Eye (tissue), 1 donor: ENCODE measurements at regions not wholly inside any gene's neighbourhood (a gene's known extent, or its start where the extent isn't known, plus 50 kb on each side); places are given as distances from the start of the nearest gene placed in this dataset.
A peak's percentile ranks its signal among the peaks of the same experiment; 100 is the strongest.
"Not testable (repeated sequence)": the region's sequence is repeated elsewhere in the genome, so short reads cannot be mapped to it uniquely, and the experiment has no call there.

Source experiments
- DNase-seq: peaks from one replicate; pipeline ENCODE4 v3.0.0-alpha.2; 2015

- DNase-seq: no peak
Observed at GRCh38 chrX:43386875-43387274, 269.2 kb upstream of the MAOA start.

- no peak for DNase-seq
Observed at GRCh38 chrX:43405191-43405590, 250.9 kb upstream of the MAOA start.

DNA sequence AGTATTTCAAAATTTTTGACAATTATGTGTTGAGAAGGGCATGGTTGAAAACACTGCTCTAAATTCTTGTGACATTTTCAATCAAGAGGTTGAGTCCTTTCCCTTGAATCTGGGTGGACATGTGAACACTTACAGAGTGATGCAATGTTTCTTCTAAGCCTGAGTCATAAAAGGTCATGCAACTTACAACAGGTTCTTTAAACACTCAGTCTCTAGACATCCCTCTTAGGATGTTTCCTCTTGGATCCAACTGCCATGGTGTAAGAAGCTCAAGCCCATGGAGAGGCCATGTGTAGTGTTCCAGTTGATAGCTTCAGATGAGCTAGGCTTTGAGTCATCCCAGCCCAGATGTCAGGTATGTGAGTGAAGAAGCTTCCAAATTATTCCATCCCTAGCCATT is 232.2 kb upstream of the MAOA start:
- no peak for DNase-seq

- DNase-seq: no peak
Observed at GRCh38 chrX:43436517-43436916, 219.6 kb upstream of the MAOA start.

DNA sequence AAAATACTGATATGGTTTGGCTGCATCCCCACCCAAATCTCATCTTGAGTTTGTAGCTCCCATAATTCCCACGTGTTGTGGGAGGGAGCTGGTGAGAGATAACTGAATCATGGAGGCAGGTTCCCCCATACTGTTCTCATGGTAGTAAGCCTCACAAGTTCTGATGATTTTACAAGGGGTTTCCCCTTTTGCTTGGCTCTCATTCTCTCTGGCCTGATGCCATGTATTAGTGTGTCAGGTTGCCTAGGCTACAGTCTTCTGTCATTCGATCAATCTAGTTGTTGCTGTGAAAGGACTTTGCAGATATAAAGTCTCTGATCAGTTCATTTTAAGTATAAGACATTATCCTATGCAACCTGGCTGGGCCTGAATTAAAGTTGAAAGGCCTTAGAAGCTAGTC is 209.3 kb upstream of the MAOA start:
- no peak for DNase-seq

- DNase-seq: no peak
Observed at GRCh38 chrX:43448688-43449087, 207.4 kb upstream of the MAOA start.

GRCh38 chrX:43450355-43450754 is 205.7 kb upstream of the MAOA start:
- DNase-seq: no peak

DNA sequence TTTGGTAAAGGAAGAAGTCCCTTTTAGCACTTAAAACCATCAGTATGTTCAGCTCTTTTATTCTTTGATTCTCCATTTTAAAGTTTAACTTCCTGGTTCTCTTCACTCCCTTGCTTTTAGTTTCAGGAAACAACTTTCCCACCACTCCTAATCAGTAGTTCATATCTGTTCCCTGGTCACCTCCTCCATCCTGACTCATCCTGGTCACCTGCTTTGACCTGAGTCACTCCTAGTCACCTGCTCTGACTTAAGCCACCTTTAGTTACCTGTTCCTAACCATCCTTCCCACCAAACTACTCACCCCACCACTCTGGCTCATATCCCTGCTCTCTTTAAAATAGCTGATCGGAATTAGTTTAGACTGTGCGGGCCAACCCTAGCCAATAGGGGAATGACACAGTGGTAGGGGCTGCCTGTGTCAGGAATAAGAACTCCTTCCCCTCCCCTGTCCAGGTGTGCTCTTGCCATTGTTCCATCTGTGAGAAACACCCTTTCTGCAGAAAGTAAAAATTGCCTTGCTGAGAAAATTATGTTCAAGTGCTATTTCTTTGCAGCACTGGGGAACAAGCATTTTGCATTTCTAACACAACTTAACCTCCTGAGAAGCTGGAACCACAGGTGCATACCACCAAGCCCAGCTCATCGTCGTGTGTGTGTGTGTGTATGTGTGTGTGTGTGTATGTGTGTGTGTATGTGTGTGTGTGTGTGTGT is 204.0 kb upstream of the MAOA start:
- not testable (repeated sequence) for DNase-seq

- DNase-seq: peak; percentile 6
Observed at GRCh38 chrX:43456063-43456462, 200.0 kb upstream of the MAOA start.

GRCh38 chrX:43456906-43457305 is 199.2 kb upstream of the MAOA start:
- DNase-seq: no peak

DNA sequence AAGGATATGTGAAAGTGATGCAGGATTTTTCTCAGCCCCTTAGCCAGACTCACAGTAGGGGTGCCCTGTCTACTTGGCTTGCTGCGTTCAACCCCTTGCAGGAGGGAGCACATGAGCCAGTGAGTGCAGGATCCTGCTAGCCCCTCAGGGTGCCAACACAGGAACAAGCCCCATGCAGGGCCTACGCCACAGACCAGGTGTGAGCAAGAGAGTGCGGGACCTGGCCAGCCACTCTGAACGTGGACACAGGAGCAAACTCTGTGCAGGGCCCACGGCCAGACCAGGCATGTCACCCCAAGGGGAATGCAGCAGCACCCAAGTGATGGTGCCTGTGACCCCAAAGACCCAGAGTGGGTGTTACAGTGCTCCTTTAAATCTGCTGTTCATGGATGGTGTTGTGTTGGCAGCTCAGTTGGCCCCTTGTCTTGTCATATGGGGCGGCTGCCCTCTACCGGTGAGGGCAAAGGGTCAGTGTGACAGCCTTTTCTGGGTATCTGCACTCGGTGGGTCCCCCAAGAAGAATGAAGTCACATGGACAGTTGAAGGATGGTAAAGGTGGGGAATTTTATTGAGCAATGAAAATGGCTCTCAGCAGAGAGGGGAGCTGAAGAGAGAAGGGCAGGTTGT is 188.4 kb upstream of the MAOA start:
- no peak for DNase-seq

DNA sequence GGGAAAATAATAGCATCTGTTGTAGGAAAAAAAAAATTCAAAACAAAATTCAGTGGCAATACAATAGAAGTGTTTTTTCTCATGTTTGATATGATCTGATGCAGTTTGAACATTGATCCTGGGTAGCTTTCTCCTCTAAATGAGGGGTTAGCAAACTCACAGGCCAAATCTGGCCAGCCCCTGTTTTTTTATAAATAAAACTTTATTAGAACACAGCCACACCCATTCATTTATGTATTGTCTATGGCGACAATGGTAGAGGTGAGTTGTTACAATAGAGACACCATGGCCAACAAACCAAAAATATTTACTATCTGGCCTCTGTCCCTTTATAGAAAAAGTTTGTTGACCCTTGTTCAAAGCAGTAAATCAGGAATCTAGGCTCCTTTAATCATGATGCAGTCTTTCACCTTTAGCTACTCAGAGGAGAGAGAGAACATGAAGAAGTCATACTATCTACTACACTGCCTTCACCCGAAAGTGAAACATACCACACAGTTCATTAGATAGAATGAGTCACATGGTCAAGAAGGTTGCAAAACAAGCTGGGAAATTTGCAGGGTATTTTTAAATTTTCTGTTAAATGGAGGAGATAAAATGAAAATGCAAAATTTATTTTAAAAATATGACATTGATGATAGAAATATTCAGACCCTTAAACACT is 186.6 kb upstream of the MAOA start:
- no peak for DNase-seq

- DNase-seq: no peak
Observed at GRCh38 chrX:43474321-43474720, 181.8 kb upstream of the MAOA start.

DNA sequence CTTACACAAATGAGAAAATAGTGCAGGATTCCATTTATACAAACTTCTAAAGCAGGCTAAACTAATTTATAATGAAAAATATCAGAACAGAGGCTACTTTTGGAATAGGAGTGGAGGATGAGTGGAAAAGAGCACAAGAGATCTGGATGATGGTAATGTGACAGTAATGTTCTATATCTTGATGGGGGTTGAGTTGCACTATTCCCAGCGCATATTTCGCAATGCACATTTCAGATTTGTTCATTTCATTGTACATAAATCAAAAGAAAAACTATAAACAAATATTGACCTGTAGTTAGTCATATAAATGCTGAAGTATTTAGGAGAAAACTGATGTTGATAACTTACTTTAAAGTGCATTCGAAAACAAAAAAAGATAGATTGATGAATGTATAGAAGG is 177.0 kb upstream of the MAOA start:
- no peak for DNase-seq

DNA sequence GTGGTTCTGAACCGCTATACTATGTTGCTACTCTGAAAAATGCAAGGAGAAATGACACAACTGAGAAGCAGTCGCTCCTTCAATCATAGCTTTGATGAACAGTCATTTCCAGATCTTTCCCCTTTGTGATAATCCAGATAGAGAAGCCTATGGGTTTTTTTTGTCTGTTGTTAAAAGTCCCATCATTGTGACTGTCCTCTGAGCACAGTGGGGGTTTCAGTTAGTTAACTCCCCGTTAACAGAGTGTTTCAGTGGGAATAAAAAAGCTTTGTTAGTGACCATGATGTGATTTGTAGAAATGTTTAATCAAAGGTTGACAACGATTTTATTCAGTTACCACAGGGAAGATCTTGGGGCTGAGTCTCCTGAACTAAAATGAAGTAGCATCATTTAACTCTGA is 176.2 kb upstream of the MAOA start:
- no peak for DNase-seq

DNA sequence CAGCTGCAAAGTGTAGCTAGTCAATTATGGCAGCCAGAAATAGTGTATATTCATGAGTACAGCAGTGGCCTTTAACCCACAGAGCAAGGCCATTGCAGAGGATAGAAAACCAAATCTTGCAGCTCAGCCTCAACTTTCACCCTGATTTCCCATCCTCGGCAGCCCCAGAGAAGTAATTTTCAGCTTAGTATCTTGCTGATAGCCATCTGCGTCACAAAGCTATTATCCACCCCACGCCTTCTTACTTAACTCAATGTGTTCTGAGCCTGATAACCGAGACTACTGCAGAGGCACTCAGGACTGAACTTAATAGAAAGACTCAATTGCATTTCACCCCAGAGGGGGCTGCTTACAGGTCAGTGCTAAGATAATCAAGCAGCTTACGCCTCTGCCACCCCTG is 174.5 kb upstream of the MAOA start:
- peak; percentile 6 for DNase-seq

GRCh38 chrX:43493756-43494155 is 162.3 kb upstream of the MAOA start:
- no peak for DNase-seq

- peak; percentile 6 for DNase-seq
Observed at GRCh38 chrX:43500246-43500645, 155.9 kb upstream of the MAOA start.

GRCh38 chrX:43500996-43501694 is 155.0 kb upstream of the MAOA start:
- DNase-seq: no peak

DNA sequence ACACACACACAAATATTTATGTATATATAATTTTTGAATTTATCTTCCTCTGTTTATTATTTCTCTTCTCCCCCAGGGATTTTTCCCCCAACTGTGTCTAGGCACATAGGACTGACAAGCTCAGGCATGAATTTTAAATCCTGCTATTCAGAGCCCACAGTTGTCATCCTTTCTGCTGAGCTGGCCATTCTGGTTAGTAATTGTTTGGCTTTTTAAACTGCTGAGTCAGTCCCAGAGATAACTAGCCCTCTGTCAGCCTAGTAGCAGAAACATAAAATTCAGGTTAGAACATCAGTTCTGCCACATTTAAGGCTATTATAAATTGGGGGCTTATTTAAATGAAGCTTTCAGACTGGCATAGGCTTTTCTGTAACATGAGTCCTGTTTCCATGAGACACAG is 151.7 kb upstream of the MAOA start:
- no peak for DNase-seq

DNA sequence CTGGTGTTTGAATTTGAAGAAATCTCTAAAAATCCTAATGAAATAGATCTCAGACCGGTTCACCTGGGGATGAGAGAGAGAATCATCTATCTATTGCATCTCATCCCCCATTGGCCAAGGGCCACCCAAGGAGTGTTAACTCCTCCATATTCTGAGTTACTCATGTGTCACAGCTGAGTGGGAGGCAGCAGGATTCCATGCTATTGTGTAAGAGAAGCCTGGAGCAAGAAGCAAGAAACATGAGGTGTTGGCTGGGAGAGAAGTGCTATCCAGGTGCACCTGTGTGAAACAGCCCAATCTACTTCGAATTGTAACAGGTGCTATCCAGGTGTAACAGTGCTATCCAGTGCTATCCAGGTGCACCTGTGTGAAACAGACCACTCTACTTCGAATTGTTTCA is 150.3 kb upstream of the MAOA start:
- DNase-seq: no peak

- no peak for DNase-seq
Observed at GRCh38 chrX:43508694-43509093, 147.4 kb upstream of the MAOA start.

DNA sequence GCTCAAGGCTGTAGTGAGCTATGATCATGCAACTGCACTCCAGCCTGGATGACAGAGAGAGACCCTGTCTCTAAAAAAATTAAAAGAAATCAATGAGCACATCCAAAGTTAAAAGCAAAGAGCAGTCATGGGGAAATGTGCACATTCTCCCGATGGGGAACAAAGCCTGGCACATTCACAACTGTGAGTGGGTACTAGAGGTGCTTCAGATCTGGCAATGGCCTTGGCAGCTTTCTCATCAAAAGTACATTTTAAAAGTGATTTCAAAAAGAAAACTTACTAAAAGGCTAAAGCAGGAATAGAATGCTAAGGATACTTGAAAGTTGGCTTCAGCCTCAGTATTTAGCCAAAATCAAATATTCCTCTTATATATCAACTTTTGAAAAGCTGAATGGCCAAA is 145.9 kb upstream of the MAOA start:
- no peak for DNase-seq

- DNase-seq: no peak
Observed at GRCh38 chrX:43513085-43513484, 143.0 kb upstream of the MAOA start.
